ENCODE measurements at regions not wholly inside any gene's neighbourhood (a gene's known extent, or its start where the extent isn't known, plus 50 kb on each side); places are given as distances from the start of the nearest gene placed in this dataset.

DNA sequence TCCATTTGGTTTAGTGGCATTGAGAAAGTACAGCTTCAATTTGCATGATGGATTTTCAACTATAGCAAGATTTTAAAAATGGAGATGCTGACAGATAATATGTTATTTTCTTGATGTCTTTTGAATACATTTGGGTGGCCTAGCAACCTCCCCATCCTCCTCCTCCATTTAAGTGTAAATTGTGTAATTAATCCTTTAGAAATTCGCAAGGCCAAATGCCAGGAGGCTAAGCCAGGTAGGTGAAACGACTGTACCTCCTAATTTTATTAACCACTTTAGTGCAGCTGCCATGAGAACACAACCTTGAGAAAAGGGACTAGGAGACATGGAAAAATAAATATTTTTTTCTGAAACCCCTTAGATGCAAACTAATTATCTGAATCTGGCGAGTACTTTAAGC lies 248.8 kb downstream of the MRPS30 start:
- H3K4me3 ChIP-seq (ENCODE audit: low read length), result no peak overlapping the region
- TF ChIP-seq, protein P1, sequence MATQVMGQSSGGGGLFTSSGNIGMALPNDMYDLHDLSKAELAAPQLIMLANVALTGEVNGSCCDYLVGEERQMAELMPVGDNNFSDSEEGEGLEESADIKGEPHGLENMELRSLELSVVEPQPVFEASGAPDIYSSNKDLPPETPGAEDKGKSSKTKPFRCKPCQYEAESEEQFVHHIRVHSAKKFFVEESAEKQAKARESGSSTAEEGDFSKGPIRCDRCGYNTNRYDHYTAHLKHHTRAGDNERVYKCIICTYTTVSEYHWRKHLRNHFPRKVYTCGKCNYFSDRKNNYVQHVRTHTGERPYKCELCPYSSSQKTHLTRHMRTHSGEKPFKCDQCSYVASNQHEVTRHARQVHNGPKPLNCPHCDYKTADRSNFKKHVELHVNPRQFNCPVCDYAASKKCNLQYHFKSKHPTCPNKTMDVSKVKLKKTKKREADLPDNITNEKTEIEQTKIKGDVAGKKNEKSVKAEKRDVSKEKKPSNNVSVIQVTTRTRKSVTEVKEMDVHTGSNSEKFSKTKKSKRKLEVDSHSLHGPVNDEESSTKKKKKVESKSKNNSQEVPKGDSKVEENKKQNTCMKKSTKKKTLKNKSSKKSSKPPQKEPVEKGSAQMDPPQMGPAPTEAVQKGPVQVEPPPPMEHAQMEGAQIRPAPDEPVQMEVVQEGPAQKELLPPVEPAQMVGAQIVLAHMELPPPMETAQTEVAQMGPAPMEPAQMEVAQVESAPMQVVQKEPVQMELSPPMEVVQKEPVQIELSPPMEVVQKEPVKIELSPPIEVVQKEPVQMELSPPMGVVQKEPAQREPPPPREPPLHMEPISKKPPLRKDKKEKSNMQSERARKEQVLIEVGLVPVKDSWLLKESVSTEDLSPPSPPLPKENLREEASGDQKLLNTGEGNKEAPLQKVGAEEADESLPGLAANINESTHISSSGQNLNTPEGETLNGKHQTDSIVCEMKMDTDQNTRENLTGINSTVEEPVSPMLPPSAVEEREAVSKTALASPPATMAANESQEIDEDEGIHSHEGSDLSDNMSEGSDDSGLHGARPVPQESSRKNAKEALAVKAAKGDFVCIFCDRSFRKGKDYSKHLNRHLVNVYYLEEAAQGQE (IDR thresholded peaks at IDR 0.05; ENCODE audit: borderline replicate concordance), result no peak
- TF ChIP-seq POLR2AphosphoS5 (IDR thresholded peaks at IDR 0.05) (no peak), EZH2 (IDR thresholded peaks at IDR 0.05; ENCODE audit: borderline replicate concordance, insufficient read depth, low read length, poor library complexity, severe bottlenecking) (no peak), MXI1 (conservative IDR thresholded peaks at IDR 0.05; ENCODE audit: poor library complexity, severe bottlenecking) (no peak), TAF1 (IDR thresholded peaks at IDR 0.05; ENCODE audit: low read depth) (no peak), SMC3 (conservative IDR thresholded peaks at IDR 0.05; ENCODE audit: poor library complexity) (no peak), EP300 (conservative IDR thresholded peaks at IDR 0.05; ENCODE audit: poor library complexity, severe bottlenecking) (no peak), RAD21 (conservative IDR thresholded peaks at IDR 0.05) (no peak)
- TF ChIP-seq, protein P2, sequence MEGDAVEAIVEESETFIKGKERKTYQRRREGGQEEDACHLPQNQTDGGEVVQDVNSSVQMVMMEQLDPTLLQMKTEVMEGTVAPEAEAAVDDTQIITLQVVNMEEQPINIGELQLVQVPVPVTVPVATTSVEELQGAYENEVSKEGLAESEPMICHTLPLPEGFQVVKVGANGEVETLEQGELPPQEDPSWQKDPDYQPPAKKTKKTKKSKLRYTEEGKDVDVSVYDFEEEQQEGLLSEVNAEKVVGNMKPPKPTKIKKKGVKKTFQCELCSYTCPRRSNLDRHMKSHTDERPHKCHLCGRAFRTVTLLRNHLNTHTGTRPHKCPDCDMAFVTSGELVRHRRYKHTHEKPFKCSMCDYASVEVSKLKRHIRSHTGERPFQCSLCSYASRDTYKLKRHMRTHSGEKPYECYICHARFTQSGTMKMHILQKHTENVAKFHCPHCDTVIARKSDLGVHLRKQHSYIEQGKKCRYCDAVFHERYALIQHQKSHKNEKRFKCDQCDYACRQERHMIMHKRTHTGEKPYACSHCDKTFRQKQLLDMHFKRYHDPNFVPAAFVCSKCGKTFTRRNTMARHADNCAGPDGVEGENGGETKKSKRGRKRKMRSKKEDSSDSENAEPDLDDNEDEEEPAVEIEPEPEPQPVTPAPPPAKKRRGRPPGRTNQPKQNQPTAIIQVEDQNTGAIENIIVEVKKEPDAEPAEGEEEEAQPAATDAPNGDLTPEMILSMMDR (IDR thresholded peaks at IDR 0.05; ENCODE audit: poor library complexity, severe bottlenecking), result no peak
- H3K9me2 ChIP-seq (ENCODE audit: insufficient read depth, low read length), result no peaks in the 10 kb centered on the region
- H3F3A ChIP-seq (ENCODE audit: insufficient read depth, low read length, poor library complexity, severe bottlenecking), result no peaks in the 10 kb centered on the region
- H4K20me1 ChIP-seq (ENCODE audit: insufficient read depth), result no peaks in the 10 kb centered on the region
- H3K4me2 ChIP-seq (ENCODE audit: low read length), result no peak overlapping the region
- H3K79me2 ChIP-seq (replicated peaks; ENCODE audit: insufficient read depth, low read length), result no peaks in the 10 kb centered on the region
- H3K27me3 ChIP-seq (ENCODE audit: insufficient read depth, low read depth, low read length), result no peaks in the 10 kb centered on the region
- no peak overlapping the region for H3K27ac ChIP-seq (ENCODE audit: low read length)
- no peaks in the 10 kb centered on the region for H3K9me3 ChIP-seq (ENCODE audit: low read length)
- H2AFZ ChIP-seq (ENCODE audit: low read depth, low read length), result no peak overlapping the region
- no peak overlapping the region for H3K9ac ChIP-seq (ENCODE audit: low read length)
- no peaks in the 10 kb centered on the region for H3K36me3 ChIP-seq (ENCODE audit: insufficient read depth, low read length)

DNA sequence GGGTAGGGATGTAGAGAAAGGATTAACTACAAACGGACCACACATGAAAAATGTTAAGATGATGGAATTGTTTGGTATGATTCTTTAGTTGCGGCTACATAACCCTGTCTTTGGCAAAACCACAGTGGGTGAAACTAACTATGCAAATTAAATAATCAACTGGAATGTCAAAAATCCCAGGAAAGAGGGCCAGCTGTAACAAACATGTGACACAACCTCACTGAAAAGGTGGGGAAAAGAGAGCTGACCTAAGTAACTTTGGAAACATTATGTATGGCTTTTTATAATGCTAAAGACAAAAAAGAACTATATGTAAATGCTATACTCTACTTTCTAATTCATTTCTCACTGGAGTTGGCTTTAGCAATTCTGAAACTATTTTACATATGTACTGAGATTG lies 252.0 kb downstream of the MRPS30 start:
- Histone ChIP-seq H2AFZ (ENCODE audit: low read depth, low read length) (no peak overlapping the region), H3K4me3 (ENCODE audit: low read length) (no peak overlapping the region), H3K27ac (ENCODE audit: low read length) (no peak overlapping the region), H3K79me2 (replicated peaks; ENCODE audit: insufficient read depth, low read length) (no peaks in the 10 kb centered on the region), H3K27me3 (ENCODE audit: insufficient read depth, low read depth, low read length) (no peaks in the 10 kb centered on the region), H3K36me3 (ENCODE audit: insufficient read depth, low read length) (no peaks in the 10 kb centered on the region), H3F3A (ENCODE audit: insufficient read depth, low read length, poor library complexity, severe bottlenecking) (no peaks in the 10 kb centered on the region), H3K9ac (ENCODE audit: low read length) (no peak overlapping the region), H3K9me3 (ENCODE audit: low read length) (no peaks in the 10 kb centered on the region), H4K20me1 (ENCODE audit: insufficient read depth) (no peaks in the 10 kb centered on the region), H3K9me2 (ENCODE audit: insufficient read depth, low read length) (no peaks in the 10 kb centered on the region), H3K4me2 (ENCODE audit: low read length) (no peak overlapping the region)
- TF ChIP-seq, protein P2 (IDR thresholded peaks at IDR 0.05; ENCODE audit: poor library complexity, severe bottlenecking), result no peak
- no peak for TF ChIP-seq EP300 (conservative IDR thresholded peaks at IDR 0.05; ENCODE audit: poor library complexity, severe bottlenecking)
- TF ChIP-seq, protein P1 (IDR thresholded peaks at IDR 0.05; ENCODE audit: borderline replicate concordance), result no peak
- no peak for TF ChIP-seq RAD21 (conservative IDR thresholded peaks at IDR 0.05)
- TF ChIP-seq MXI1 (conservative IDR thresholded peaks at IDR 0.05; ENCODE audit: poor library complexity, severe bottlenecking), result no peak
- TF ChIP-seq POLR2AphosphoS5 (IDR thresholded peaks at IDR 0.05), result no peak
